GM18873 (cell line): ENCODE measurements at regions not wholly inside any gene's neighbourhood (a gene's known extent, or its start where the extent isn't known, plus 50 kb on each side); places are given as distances from the start of the nearest gene placed in this dataset.

Experiments
- ATAC-seq: cut with Tn5 transposase; IDR thresholded peaks from one replicate; pipeline ENCODE4 v1.9.1; 2021; ENCODE audit warnings: mild to moderate bottlenecking, moderate library complexity, moderate number of reproducible peaks; ENCODE audit not compliant: unreplicated experiment, low FRiP score

GRCh38 chr12:93173178-93173957 lies 204.4 kb upstream of the NUDT4 start:
- no peak for ATAC-seq

GRCh38 chr12:93174048-93174447 lies 203.7 kb upstream of the NUDT4 start:
- ATAC-seq = no peak

GRCh38 chr12:93174473-93174872 lies 203.3 kb upstream of the NUDT4 start:
- no peak for ATAC-seq

- no peak for ATAC-seq
Observed at GRCh38 chr12:93176165-93176564, 201.6 kb upstream of the NUDT4 start.

GRCh38 chr12:93176610-93177126 lies 201.1 kb upstream of the NUDT4 start:
- no peak for ATAC-seq

- ATAC-seq = no peak
Observed at GRCh38 chr12:93177208-93178153, 200.2 kb upstream of the NUDT4 start.

GRCh38 chr12:93178154-93178878 lies 199.4 kb upstream of the NUDT4 start:
- no peak for ATAC-seq

GRCh38 chr12:93179792-93180191 lies 197.9 kb upstream of the NUDT4 start:
- ATAC-seq = no peak

GRCh38 chr12:93180566-93180965 lies 197.2 kb upstream of the NUDT4 start:
- ATAC-seq = no peak

GRCh38 chr12:93181409-93181965 lies 196.2 kb upstream of the NUDT4 start:
- no peak for ATAC-seq

GRCh38 chr12:93183940-93184671 lies 193.6 kb upstream of the NUDT4 start:
- ATAC-seq = peak; percentile 52

- peak; percentile 8 for ATAC-seq
Observed at GRCh38 chr12:93184672-93185368, 192.9 kb upstream of the NUDT4 start.

- ATAC-seq = no peak
Observed at GRCh38 chr12:93185369-93185741, 192.4 kb upstream of the NUDT4 start.

GRCh38 chr12:93186131-93186530 lies 191.6 kb upstream of the NUDT4 start:
- ATAC-seq = no peak

- ATAC-seq = no peak
Observed at GRCh38 chr12:93186621-93187020, 191.1 kb upstream of the NUDT4 start.

- no peak for ATAC-seq
Observed at GRCh38 chr12:93191423-93191822, 186.3 kb upstream of the NUDT4 start.

- ATAC-seq = no peak
Observed at GRCh38 chr12:93191956-93192355, 185.8 kb upstream of the NUDT4 start.

GRCh38 chr12:93192878-93193277 lies 184.8 kb upstream of the NUDT4 start:
- no peak for ATAC-seq

- no peak for ATAC-seq
Observed at GRCh38 chr12:93195511-93195910, 182.2 kb upstream of the NUDT4 start.
